Activated naive CD8-positive, alpha-beta T cell treated with anti-CD3 and anti-CD28 coated beads, Interleukin-2, amount 10 ng/mL, durations not matched to agents 7 days and 5 days (primary cell): ENCODE measurements at regions not wholly inside any gene's neighbourhood (a gene's known extent, or its start where the extent isn't known, plus 50 kb on each side); places are given as distances from the start of the nearest gene placed in this dataset.

ENCODE experiments used
- ATAC-seq: fragments of 150-1000 bp; cut with Tn5 transposase; one replicate; pipeline ENCODE4 v1.10.0; 2021; ENCODE audit warnings: low read depth, moderate library complexity
- POLR2A ChIA-PET: fragments of 350-600 bp; sonication (Branson Sonifier 250); formaldehyde crosslinking; loops from one replicate; lab custom pipeline; 2021; ENCODE audit warnings: antibody characterized with exemption; lab: Charles Lee
- DNase-seq: peaks from one replicate; pipeline ENCODE4 v3.0.0; 2021
- H3K27ac Mint-ChIP-seq: one replicate; pipeline ENCODE4 v1.8.0; 2022; ENCODE audit warnings: mild to moderate bottlenecking, mixed read lengths
- H3K27me3 Mint-ChIP-seq: one replicate; pipeline ENCODE4 v1.8.0; 2022; ENCODE audit warnings: mild to moderate bottlenecking, moderate library complexity, mixed read lengths
- H3K36me3 Mint-ChIP-seq: one replicate; pipeline ENCODE4 v1.8.0; 2021; ENCODE audit warnings: mild to moderate bottlenecking, mixed read lengths
- H3K4me1 Mint-ChIP-seq: one replicate; pipeline ENCODE4 v1.8.0; 2021; ENCODE audit warnings: mixed read lengths
- H3K4me3 Mint-ChIP-seq: one replicate; pipeline ENCODE4 v1.8.0; 2022; ENCODE audit warnings: mild to moderate bottlenecking, moderate library complexity, mixed read lengths
- H3K9me3 Mint-ChIP-seq: one replicate; pipeline ENCODE4 v1.8.0; 2021; ENCODE audit warnings: mixed read lengths

- H3K36me3 Mint-ChIP-seq = peaks cover 1% of the 10 kb centered on the region
- no peaks in the 10 kb centered on the region for H3K4me1 Mint-ChIP-seq
- no peak for ATAC-seq
- POLR2A ChIA-PET = no interaction called here
- H3K27me3 Mint-ChIP-seq = peaks cover 21% of the 10 kb centered on the region
- H3K9me3 Mint-ChIP-seq = no peaks in the 10 kb centered on the region
- no peak for DNase-seq
- no peak overlapping the region for H3K4me3 Mint-ChIP-seq
- H3K27ac Mint-ChIP-seq = no peak overlapping the region
Measured at GRCh38 chr12:46131732-46132469, 136.9 kb downstream of the SLC38A1 start.

GRCh38 chr12:46127656-46128055 lies 137.3 kb upstream of the SCAF11 start:
- DNase-seq (no peak), ATAC-seq (no peak)
- Mint-ChIP-seq H3K9me3 (no peaks in the 10 kb centered on the region), H3K4me3 (no peak overlapping the region), H3K4me1 (peaks cover 2% of the 10 kb centered on the region), H3K36me3 (peaks cover 1% of the 10 kb centered on the region), H3K27me3 (peaks cover 22% of the 10 kb centered on the region), H3K27ac (no peak overlapping the region)
- POLR2A ChIA-PET = no interaction called here

- DNase-seq (no peak), ATAC-seq (no peak)
- H3K4me1 Mint-ChIP-seq = peaks cover 2% of the 10 kb centered on the region
- peaks cover 32% of the 10 kb centered on the region for H3K27me3 Mint-ChIP-seq
- no peak overlapping the region for H3K4me3 Mint-ChIP-seq
- H3K9me3 Mint-ChIP-seq = no peaks in the 10 kb centered on the region
- H3K27ac Mint-ChIP-seq = no peak overlapping the region
- peaks cover 1% of the 10 kb centered on the region for H3K36me3 Mint-ChIP-seq
- POLR2A ChIA-PET = no interaction called here
Measured at GRCh38 chr12:46126050-46126727, 135.8 kb upstream of the SCAF11 start.

- Mint-ChIP-seq H3K36me3 (peaks cover 1% of the 10 kb centered on the region), H3K27me3 (peaks cover 33% of the 10 kb centered on the region), H3K4me3 (peak overlapping the region; percentile 39), H3K27ac (peak overlapping the region; percentile 56), H3K9me3 (no peaks in the 10 kb centered on the region), H3K4me1 (peaks cover 2% of the 10 kb centered on the region)
- POLR2A ChIA-PET = interaction anchor here (0.6 to 0.9 kb wide), 9 partner anchors 134 to 952 kb away, joined by 3 to 5 read pairs (median 3); partner anchors contain the start of genes SCAF11 and SLC38A1
- DNase-seq (no peak), ATAC-seq (peak; percentile 90)
Measured at GRCh38 chr12:46124848-46125619, 134.7 kb upstream of the SCAF11 start.

- DNase-seq = no peak
- POLR2A ChIA-PET = interaction anchor here (0.7 to 0.9 kb wide), 7 partner anchors 134 to 951 kb away, joined by 3 to 5 read pairs (median 3); partner anchors contain the start of genes SCAF11 and SLC38A1
- ATAC-seq = no peak
- Mint-ChIP-seq H3K27ac (no peak overlapping the region), H3K27me3 (peaks cover 30% of the 10 kb centered on the region), H3K4me1 (peaks cover 2% of the 10 kb centered on the region), H3K4me3 (no peak overlapping the region), H3K9me3 (no peaks in the 10 kb centered on the region), H3K36me3 (peaks cover 1% of the 10 kb centered on the region)
Measured at GRCh38 chr12:46124132-46124847, 133.9 kb upstream of the SCAF11 start.

DNA sequence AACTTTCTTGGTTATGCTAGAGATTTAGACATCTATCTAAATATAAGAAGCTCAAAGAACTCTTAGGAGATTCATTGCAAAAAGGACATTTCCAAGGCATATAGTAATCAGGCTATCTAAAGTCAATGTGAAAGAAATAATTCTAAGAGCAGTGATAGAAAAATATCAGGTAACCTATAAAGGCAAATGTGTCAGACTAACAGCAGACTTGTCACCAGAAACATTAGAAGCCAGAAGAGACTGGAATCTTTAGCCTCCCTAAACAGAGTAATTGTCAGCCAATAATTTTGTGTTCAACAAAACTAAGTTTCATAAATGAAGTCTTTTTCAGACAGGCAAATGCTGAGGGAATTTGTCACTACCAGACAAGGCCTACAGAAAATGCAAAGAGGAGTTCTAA lies 122.0 kb upstream of the SCAF11 start:
- POLR2A ChIA-PET = no interaction called here
- peaks cover 3% of the 10 kb centered on the region for H3K4me1 Mint-ChIP-seq
- ATAC-seq (no peak), DNase-seq (no peak)
- H3K27me3 Mint-ChIP-seq = peaks cover 9% of the 10 kb centered on the region
- peaks cover 3% of the 10 kb centered on the region for H3K9me3 Mint-ChIP-seq
- no peak overlapping the region for H3K27ac Mint-ChIP-seq
- no peaks in the 10 kb centered on the region for H3K36me3 Mint-ChIP-seq
- no peak overlapping the region for H3K4me3 Mint-ChIP-seq

GRCh38 chr12:46111715-46112114 lies 121.3 kb upstream of the SCAF11 start:
- no peak overlapping the region for H3K4me3 Mint-ChIP-seq
- ATAC-seq (no peak), DNase-seq (no peak)
- POLR2A ChIA-PET = no interaction called here
- no peaks in the 10 kb centered on the region for H3K36me3 Mint-ChIP-seq
- H3K27me3 Mint-ChIP-seq = peaks cover 9% of the 10 kb centered on the region
- H3K27ac Mint-ChIP-seq = no peak overlapping the region
- peaks cover 3% of the 10 kb centered on the region for H3K4me1 Mint-ChIP-seq
- H3K9me3 Mint-ChIP-seq = peaks cover 3% of the 10 kb centered on the region

GRCh38 chr12:46110928-46111699 lies 120.7 kb upstream of the SCAF11 start:
- POLR2A ChIA-PET = no interaction called here
- no peaks in the 10 kb centered on the region for H3K36me3 Mint-ChIP-seq
- ATAC-seq = no peak
- no peak overlapping the region for H3K27ac Mint-ChIP-seq
- H3K4me3 Mint-ChIP-seq = no peak overlapping the region
- peaks cover 3% of the 10 kb centered on the region for H3K4me1 Mint-ChIP-seq
- no peak for DNase-seq
- peaks cover 7% of the 10 kb centered on the region for H3K27me3 Mint-ChIP-seq
- peaks cover 3% of the 10 kb centered on the region for H3K9me3 Mint-ChIP-seq

- Mint-ChIP-seq H3K9me3 (peaks cover 3% of the 10 kb centered on the region), H3K4me3 (no peak overlapping the region), H3K4me1 (peaks cover 3% of the 10 kb centered on the region), H3K36me3 (no peaks in the 10 kb centered on the region), H3K27me3 (no peaks in the 10 kb centered on the region), H3K27ac (no peak overlapping the region)
- no peak for ATAC-seq
- POLR2A ChIA-PET = interaction anchor here (0.5 kb wide), 1 partner anchor 97 kb away, joined by 3 read pairs; no protein-coding TSS in a partner anchor
- DNase-seq = no peak
Measured at GRCh38 chr12:46110223-46110611, 119.8 kb upstream of the SCAF11 start.

DNA sequence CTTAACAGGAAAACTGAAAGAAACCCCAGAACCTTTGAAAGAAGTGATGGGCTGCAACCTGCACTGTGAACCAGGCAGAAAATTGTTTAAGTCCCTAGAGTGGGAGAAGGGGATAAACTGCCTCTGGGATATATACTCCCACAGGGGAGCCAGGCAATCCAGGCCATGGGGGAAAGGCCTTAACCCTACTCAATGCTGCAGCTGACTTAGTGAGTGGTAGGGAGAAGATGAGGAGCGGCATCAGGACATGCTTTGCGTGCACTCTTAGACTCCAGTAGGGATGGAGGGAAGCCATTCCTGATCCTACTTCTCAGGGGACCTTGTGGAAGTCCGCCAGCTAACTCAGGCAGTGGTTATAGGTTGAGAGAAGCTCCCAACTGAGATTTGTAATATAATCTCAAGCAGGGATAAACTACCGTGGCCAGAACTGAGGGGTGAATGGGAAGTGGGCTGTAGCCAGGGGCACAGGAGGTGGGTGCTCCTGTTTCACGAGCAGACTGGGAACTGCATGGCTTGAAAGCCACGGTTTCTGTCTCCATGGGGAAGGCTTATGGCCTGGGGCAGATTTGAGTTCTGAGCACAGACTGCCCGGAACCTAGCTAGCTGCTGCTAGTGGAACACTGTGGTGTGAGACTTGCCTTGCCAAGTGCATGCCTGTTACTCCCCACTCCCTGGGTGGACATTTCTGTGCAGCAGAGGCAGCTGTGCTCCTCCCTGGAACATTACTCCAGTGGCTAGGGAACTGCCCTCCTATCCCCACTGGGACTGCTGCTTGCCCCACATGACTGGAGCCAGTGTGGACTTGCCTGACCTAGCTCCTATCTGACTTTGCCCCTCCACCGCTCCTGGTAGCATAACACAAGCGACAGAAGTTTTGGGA lies 119.2 kb upstream of the SCAF11 start:
- no peaks in the 10 kb centered on the region for H3K36me3 Mint-ChIP-seq
- peaks cover 3% of the 10 kb centered on the region for H3K9me3 Mint-ChIP-seq
- H3K27me3 Mint-ChIP-seq = no peaks in the 10 kb centered on the region
- H3K4me3 Mint-ChIP-seq = no peak overlapping the region
- DNase-seq = no peak
- H3K4me1 Mint-ChIP-seq = peaks cover 3% of the 10 kb centered on the region
- POLR2A ChIA-PET = interaction anchor here (0.5 kb wide), 1 partner anchor 97 kb away, joined by 3 read pairs; no protein-coding TSS in a partner anchor
- no peak overlapping the region for H3K27ac Mint-ChIP-seq
- no peak for ATAC-seq

- Mint-ChIP-seq H3K9me3 (peaks cover 3% of the 10 kb centered on the region), H3K36me3 (no peaks in the 10 kb centered on the region), H3K27ac (no peak overlapping the region), H3K4me1 (peaks cover 3% of the 10 kb centered on the region), H3K27me3 (no peaks in the 10 kb centered on the region), H3K4me3 (no peak overlapping the region)
- POLR2A ChIA-PET = no interaction called here
- no peak for ATAC-seq
- DNase-seq = no peak
Measured at GRCh38 chr12:46108721-46109120, 118.3 kb upstream of the SCAF11 start.

DNA sequence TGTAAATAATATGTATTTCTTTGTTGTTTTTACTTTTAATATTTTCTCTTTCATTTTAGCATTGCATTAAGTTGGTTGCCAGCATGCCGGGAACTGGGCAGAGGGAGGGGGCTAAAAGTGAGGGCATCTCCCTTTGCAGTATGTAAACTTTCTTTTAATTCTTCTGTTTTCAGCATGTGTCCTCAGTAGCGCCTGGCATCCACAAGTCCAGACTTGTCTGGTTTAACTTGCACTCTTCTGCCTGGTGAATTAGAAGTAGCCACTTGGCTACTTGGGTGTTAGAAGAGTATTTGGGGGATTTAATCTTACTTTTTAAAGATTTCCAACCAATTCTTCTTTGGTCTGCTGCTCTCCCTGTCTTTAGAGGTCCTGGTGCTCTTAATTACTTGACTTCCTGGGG lies 117.2 kb upstream of the SCAF11 start:
- ATAC-seq (no peak), DNase-seq (no peak)
- Mint-ChIP-seq H3K4me1 (peaks cover 3% of the 10 kb centered on the region), H3K4me3 (no peak overlapping the region), H3K36me3 (no peaks in the 10 kb centered on the region), H3K27ac (no peak overlapping the region), H3K27me3 (no peaks in the 10 kb centered on the region), H3K9me3 (peaks cover 3% of the 10 kb centered on the region)
- POLR2A ChIA-PET = no interaction called here
